AG09309 (cell line): ENCODE measurements at regions not wholly inside any gene's neighbourhood (a gene's known extent, or its start where the extent isn't known, plus 50 kb on each side); places are given as distances from the start of the nearest gene placed in this dataset.

ENCODE experiments used
- DNase-seq: peaks from one replicate; pipeline ENCODE4 v3.0.0-alpha.2; 2010; ENCODE audit warnings: low read depth
- H3K4me3 ChIP-seq: 2 replicates; pipeline ENCODE4 v1.5.1; 2011; ENCODE audit warnings: mild to moderate bottlenecking, low read depth, low read length, moderate library complexity; ENCODE audit not compliant: control insufficient read depth
- CTCF ChIP-seq: IDR thresholded peaks from 2 replicates; pipeline ENCODE4 v1.5.1; 2011; ENCODE audit warnings: mild to moderate bottlenecking, low read depth, low read length, inconsistent platforms; ENCODE audit not compliant: insufficient read depth, control insufficient read depth; ENCODE audit errors: missing control alignments

- DNase-seq = no peak
- no peak overlapping the region for H3K4me3 ChIP-seq
- no peak for TF ChIP-seq CTCF
Measured at GRCh38 chr1:229155472-229155871, 115.4 kb upstream of the RAB4A start.

GRCh38 chr1:229156872-229157271 is 114.0 kb upstream of the RAB4A start:
- no peak overlapping the region for H3K4me3 ChIP-seq
- no peak for DNase-seq
- TF ChIP-seq CTCF = no peak

- DNase-seq = no peak
- H3K4me3 ChIP-seq = no peak overlapping the region
- TF ChIP-seq CTCF = no peak
Measured at GRCh38 chr1:229157480-229157879, 113.4 kb upstream of the RAB4A start.

- H3K4me3 ChIP-seq = no peak overlapping the region
- DNase-seq = no peak
- no peak for TF ChIP-seq CTCF
Measured at GRCh38 chr1:229158341-229158921, 112.5 kb upstream of the RAB4A start.

GRCh38 chr1:229158927-229159326 is 112.0 kb upstream of the RAB4A start:
- no peak for DNase-seq
- no peak for TF ChIP-seq CTCF
- H3K4me3 ChIP-seq = no peak overlapping the region

GRCh38 chr1:229159668-229160544 is 111.0 kb upstream of the RAB4A start:
- TF ChIP-seq CTCF = no peak
- H3K4me3 ChIP-seq = no peak overlapping the region
- DNase-seq = no peak
